ENCODE measurements at regions not wholly inside any gene's neighbourhood (a gene's known extent, or its start where the extent isn't known, plus 50 kb on each side); places are given as distances from the start of the nearest gene placed in this dataset.

DNA sequence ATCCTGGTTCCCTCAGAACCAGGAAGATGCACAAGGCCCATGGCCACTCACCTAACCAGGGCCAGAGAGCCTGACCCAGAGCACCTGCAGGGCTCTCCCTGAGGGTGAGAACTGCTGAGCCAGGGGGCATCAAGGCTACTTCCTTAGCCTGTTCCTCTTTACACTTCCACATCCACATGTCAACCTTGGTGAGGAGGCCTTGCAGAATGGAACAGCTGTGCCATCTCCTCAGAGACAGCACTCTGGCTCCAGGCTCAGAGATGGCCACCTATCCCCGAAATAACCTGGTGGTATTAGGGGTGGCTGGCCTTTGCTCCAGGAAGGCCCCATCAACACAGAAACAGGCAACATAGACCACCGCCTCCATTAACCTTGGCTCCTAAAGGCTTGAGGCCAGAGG is 473.0 kb downstream of the RPS24 start:
- no peak for DNase-seq

GRCh38 chr10:78507510-78508160 is 474.0 kb downstream of the RPS24 start:
- DNase-seq = no peak

DNA sequence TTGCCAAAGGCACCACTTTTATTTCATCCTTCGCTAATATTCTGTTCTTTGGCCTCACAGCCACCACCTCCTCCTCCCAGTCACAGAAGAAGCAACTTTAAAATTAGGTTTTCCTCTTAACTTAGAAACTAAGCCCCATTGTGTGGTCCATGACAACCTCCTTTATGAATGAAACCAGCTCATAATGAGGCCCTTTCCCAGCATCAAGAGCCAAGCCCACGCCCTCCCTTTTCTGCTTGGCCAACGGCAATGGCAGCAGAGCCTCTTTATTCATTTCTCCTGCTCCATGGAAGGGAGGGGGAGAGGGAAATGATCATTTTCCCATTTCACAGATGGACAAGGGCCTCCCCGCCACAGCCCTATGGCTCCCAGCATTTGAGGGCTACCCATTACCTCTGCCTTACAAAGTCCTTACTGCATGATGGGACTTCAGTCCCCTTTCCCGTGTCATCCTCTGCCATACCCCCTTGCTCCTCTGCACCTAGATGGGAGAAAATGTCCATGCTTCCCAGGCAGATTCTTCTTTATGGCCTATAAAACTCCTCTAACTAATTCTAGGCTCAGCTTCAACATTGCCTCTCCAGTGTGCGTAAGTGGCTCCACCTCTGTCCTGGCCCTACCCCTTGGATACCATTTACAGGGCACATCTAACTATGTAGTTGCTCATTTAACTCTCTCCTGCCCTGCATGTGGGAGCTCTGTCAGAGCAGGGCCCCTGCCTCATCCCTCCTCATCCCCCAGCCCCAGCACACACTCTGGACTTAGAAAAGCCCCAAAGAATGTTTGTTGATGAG is 475.5 kb downstream of the RPS24 start:
- no peak for DNase-seq

GRCh38 chr10:78510566-78511323 is 477.1 kb downstream of the RPS24 start:
- DNase-seq = no peak

DNA sequence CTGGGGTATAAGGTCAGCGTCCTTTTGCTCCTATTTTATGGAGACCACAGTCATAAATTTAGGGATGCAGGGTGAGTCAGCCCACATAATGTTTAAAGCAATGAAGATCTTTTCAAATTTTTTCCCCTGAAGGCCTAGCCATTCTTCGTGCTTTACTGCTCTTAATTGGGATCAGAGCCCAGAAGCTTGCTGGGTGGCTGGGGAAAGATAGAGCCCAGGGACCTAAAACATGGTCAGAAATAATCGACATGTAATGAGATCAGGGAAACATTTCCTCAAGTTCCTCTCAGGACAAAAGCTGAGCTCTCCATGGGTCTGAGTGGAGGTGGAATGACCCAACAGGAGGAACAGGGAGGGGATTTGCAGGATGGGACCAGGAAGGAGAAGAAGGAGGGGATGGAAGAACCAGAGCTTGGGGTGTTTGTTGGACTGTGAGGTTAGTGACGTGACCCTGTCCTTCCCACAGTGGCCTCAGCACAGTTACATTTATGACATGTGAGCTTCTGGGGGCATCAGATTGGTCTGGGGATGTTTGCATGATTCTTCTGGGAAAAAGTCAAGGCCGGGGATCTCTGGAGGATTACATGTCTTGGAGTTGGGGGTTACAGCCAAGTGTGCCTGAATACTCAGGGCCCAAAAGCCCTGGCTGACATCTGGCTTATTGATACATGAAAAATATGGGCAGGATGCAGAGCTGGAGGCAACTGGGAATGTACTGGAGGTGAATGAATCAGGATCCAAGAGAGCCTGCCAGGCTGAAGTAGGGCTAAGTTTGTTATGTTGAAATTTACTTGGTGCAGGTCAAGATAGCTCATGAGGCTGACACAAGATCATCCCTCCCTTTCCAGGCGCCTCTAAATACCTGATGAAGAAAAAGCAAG is 477.9 kb downstream of the RPS24 start:
- DNase-seq = no peak

- DNase-seq = no peak
Observed at GRCh38 chr10:78512205-78512550, 478.5 kb downstream of the RPS24 start.

DNA sequence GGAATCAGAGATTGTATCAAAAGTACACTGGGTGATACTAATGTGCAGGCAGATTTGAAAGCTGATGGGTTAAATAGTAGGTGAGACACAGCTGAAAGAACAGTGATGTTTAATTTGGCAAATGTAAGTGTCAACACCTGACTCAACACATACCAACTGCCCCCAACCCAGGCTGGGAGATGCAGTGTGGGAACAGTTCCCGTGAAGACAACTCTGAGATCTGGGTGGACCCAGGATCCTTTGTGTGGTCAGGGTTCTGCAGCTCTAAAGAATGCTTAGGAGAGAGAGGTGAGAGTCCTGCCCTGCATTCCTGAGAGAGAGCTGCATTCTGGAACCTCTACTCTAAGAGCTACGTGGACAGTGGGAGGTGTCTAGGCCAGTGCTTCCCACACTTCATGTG is 479.7 kb downstream of the RPS24 start:
- no peak for DNase-seq

DNA sequence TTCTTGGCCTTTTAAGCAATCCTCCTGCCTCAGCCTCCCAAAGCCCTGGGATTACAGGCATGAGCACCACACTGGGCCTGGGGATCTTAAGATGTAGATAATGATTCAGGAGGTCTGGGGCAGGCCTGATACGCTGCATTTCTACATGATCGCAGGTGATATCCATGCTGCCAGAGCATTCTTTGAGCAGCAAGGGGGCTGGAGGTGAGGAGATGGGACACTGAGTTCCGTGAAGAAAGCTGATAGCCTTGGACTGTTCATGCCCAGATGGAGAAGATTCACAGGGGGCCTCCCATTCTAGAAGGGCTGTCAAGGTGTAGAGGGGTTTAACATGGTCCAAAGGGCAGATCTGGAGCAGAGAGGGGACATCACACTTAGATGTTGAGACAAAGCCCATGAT is 480.3 kb downstream of the RPS24 start:
- DNase-seq = no peak

GRCh38 chr10:78514459-78514858 is 480.8 kb downstream of the RPS24 start:
- no peak for DNase-seq

DNA sequence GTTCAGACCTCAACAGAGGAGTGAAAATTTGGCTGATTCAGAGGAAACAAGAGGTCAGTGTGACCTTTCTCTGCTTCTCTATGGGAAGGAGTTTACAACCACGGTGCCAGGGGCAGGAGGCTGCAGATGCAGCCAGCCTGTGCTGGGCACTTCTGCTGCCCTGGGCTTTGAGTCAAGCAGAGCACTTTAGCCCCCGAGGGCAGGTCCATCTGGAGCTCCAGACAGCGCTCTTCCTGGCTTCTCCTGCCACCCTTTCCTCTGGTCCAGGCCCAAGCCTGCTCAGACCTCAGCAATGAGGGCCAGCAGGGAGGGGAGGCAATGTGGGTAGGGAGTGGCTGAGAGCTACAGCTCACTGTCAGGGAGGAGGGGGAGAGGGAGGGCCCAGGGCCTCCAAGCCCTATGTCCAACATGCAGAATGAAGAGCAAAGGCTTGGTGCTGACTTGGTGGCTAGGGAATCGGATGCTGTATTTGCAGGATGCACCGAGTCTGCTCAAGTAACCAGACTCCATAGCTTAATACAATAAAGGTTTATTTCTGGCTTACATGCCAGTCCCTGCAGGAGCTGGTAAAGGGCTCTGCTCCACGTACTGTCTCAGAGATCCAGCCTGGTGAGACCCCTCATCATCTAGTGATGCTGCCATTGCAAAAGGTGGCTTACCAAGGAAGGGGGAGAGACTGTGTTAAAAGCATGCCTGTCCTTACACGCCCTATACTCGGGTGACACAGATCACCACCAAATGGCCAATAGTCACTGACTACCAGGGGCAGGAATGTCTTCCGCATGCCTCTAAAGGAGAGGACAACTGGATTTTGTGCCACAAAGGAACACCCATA is 481.6 kb downstream of the RPS24 start:
- DNase-seq = no peak

DNA sequence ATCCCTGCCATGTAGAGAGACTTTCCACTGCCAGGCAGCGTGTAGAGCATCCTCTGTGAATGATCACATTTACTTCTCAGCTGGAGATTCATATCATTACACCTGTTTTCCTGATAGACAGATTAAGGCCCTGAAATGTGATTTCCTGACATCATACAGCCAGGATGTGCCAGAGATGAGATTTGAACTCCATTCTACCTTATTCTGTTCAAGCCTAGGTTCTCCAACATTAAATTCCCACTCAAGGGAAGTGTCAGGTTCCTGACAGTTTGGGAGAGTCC is 482.1 kb downstream of the RPS24 start:
- no peak for DNase-seq

- DNase-seq = no peak
Observed at GRCh38 chr10:78516236-78516635, 482.6 kb downstream of the RPS24 start.

GRCh38 chr10:78516756-78517155 is 483.1 kb downstream of the RPS24 start:
- DNase-seq = no peak

- DNase-seq = no peak
Observed at GRCh38 chr10:78518224-78518623, 484.6 kb downstream of the RPS24 start.

DNA sequence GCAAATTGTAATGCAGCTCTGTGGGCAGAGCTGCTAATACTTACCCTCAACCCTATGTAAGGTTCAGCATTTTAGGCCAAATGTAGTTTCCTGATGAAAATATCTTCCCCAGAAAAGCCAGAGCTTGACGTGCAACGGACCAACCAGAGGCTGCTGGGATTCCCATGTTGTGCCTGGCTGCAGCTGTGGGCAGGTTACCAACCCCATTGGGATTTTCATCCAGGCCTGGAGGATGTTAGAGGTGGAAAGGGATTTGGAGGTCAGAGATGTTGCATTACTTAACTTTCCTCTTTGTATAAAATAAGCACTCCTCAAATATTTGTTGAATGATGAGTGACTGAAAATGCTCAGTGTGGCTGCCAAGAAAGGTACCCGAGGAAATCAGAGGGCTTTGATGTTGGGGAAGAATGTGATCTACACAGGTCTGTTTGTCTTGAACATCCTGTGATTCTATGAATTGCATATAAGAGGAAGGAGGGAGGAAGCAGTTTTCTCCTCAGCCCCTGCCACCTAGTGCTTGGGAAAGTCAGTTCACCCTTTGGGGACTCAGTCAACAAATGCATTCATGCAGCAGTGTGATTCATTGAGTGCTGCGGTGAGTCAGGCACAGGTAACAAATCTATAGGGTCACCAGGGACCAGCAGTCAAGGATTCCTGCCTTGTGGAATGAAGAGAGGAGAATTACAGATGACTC is 487.2 kb downstream of the RPS24 start:
- DNase-seq = peak; percentile 58

GRCh38 chr10:78523453-78523852 is 489.8 kb downstream of the RPS24 start:
- no peak for DNase-seq

DNA sequence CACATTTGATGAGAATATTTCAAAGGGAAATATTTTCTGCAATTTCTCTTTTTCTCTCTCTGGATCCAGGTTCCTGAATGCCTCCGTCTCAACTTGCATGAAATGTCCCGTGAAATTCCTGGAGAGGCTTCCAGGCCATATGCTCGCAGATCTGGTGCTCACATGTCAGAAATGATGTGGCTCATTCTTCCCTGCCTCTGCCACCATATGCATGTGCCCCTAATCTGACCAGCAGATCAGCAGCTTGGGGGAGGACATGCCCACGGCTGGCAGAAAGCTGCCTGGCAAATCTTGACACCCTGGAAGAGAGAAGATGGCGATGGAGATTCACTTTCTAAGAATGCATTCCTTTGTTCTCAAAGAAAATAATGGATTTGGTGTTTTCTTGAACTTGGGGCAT is 490.7 kb downstream of the RPS24 start:
- no peak for DNase-seq

DNA sequence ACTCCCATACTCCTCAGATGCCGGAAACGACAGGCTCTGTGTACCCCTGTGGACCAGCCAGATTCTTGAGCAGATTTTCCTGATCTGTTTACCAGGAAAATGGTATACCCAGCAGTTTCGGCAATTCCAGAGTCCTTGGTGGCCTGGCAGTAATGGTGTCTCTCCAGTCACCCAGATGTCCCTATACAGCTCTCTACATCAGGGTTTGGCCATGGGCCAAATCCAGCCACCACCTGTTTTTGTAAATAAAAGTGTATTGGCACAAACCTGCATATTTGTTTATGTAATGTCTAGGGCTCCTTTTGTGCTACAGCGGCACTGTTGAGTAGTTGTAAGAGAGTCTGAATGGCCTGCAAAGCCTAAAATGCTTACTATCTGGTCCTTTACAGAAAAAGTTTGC is 491.3 kb downstream of the RPS24 start:
- no peak for DNase-seq

DNA sequence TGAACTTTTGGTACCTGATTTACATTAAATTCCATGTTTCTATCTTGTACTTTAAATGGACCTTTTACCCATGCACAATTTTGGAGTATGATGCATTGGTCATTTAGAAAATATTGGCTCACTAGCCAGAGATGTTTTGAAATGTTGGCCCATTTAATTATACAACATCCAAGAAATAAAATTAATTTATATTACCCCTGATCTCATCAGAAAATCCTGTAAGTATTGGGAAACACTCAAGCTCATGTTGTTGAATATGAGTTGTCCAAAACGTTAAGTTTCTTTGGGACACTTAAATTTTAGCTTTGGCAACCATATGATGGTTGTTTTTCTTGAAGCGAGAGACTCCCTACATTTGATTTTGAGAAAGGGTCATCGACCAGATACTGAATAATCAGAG is 492.7 kb downstream of the RPS24 start:
- DNase-seq = no peak

DNA sequence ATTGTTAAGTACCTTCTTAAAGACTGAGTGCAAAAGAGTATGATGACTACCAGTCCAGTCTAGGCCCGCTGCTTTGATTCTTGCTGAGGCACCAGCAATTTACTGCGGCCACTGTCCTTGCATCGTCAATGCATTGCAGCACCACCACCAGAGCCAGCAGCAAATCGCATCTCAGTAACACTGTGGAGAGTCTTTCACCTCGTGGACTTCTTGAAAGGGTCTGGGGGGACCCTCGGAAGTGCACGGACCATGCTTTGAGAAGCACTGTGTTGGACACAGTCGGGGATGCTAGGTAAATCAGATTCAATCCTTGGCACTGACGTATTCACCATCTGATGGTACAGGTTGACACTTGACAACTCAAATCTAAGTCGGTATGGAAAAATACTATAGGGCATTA is 493.6 kb downstream of the RPS24 start:
- DNase-seq = no peak

DNA sequence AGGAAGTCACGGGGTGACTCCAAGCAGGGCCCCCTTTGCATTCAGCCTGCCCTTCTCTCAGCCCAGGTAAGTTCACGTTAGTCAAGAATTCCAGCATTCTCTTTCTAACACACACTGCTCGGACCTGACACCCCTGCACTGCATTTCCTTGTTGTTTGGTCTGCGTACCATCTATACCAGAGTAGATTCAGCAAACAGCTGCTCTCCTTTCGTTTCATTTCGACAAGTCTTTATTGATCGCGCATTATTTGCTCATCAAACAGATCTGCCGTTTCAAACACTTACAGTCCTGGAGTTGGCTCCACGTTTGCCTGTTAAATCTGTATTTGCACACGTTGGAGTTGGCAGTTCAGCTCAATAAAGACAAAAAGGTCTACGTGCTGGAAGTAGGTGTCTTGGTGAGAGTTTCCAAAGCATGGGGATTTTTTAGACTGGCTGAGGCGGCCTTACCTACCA is 495.1 kb downstream of the RPS24 start:
- DNase-seq = no peak

- DNase-seq = no peak
Observed at GRCh38 chr10:78529262-78529661, 495.6 kb downstream of the RPS24 start.
